NOMO-1 (cell line): ENCODE measurements at regions not wholly inside any gene's neighbourhood (a gene's known extent, or its start where the extent isn't known, plus 50 kb on each side); places are given as distances from the start of the nearest gene placed in this dataset.
A peak's percentile ranks its signal among the peaks of the same experiment; 100 is the strongest.
"Not testable (repeated sequence)": the region's sequence is repeated elsewhere in the genome, so short reads cannot be mapped to it uniquely, and the experiment has no call there.

Source experiments
- DNase-seq, 2 experiments: peaks; one replicate each; lab custom pipeline; 2025; ENCODE audit not compliant: unreplicated experiment in 2 of 2; lab: John Stamatoyannopoulos, UW

GRCh38 chr12:46474385-46474784 is 101.8 kb upstream of the SLC38A2 start:
- DNase-seq, result not testable (repeated sequence)

GRCh38 chr12:46473634-46474329 is 101.2 kb upstream of the SLC38A2 start:
- DNase-seq, result peak; percentile 45 to 86

- no peak for DNase-seq
These were observed 100.5 kb upstream of the SLC38A2 start for GRCh38 chr12:46472893-46473633.

GRCh38 chr12:46472144-46472705 is 99.7 kb upstream of the SLC38A2 start:
- DNase-seq, result no peak

GRCh38 chr12:46471404-46471803 is 98.8 kb upstream of the SLC38A2 start:
- DNase-seq, result no peak

GRCh38 chr12:46470975-46471374 is 98.4 kb upstream of the SLC38A2 start:
- DNase-seq, result no peak

GRCh38 chr12:46470036-46470627 is 97.6 kb upstream of the SLC38A2 start:
- no peak for DNase-seq

- no peak for DNase-seq
These were observed 96.2 kb upstream of the SLC38A2 start for GRCh38 chr12:46468813-46469212.

- DNase-seq, result no peak
These were observed 95.6 kb upstream of the SLC38A2 start for GRCh38 chr12:46468160-46468559.

GRCh38 chr12:46465307-46465706 is 92.7 kb upstream of the SLC38A2 start:
- DNase-seq, result no peak

- no peak for DNase-seq
These were observed 92.3 kb upstream of the SLC38A2 start for GRCh38 chr12:46464863-46465262.

- DNase-seq, result no peak
These were observed 90.2 kb upstream of the SLC38A2 start for GRCh38 chr12:46462641-46463355.

- no peak for DNase-seq
These were observed 89.5 kb upstream of the SLC38A2 start for GRCh38 chr12:46461907-46462640.

- no peak for DNase-seq
These were observed 88.9 kb upstream of the SLC38A2 start for GRCh38 chr12:46461459-46461858.

GRCh38 chr12:46460682-46461210 is 88.2 kb upstream of the SLC38A2 start:
- no peak for DNase-seq

GRCh38 chr12:46459861-46460545 is 87.4 kb upstream of the SLC38A2 start:
- peak; percentile 70 to 86 for DNase-seq

GRCh38 chr12:46459111-46459510 is 86.5 kb upstream of the SLC38A2 start:
- no peak for DNase-seq

GRCh38 chr12:46458500-46459102 is 86.0 kb upstream of the SLC38A2 start:
- peak; percentile 26 to 73 for DNase-seq

- no peak for DNase-seq
These were observed 85.4 kb upstream of the SLC38A2 start for GRCh38 chr12:46457958-46458357.
